Psoas muscle (tissue), 7 donors: ENCODE measurements at regions not wholly inside any gene's neighbourhood (a gene's known extent, or its start where the extent isn't known, plus 50 kb on each side); places are given as distances from the start of the nearest gene placed in this dataset.

Experiments used
- ATAC-seq, 4 donors: fragments of 200-7000 bp; cut with Tn5 transposase; one replicate each; pipeline ENCODE4 v1.9.1; 2020; ENCODE audit warnings: moderate library complexity in 3 of 4, mild to moderate bottlenecking in 2 of 4
- DNase-seq, 2 donors: peaks; one replicate each; pipeline ENCODE4 v3.0.0-alpha.2; 2020
- H3K27ac ChIP-seq: fragments of 200-600 bp; one replicate; pipeline ENCODE4 v1.8.0; 2022
- H3K27me3 ChIP-seq, 3 donors: fragments of 200-600 bp in 1 of 3; one replicate each; pipeline versions ENCODE4 v1.6.1 to v1.8.0; 2013 to 2022; ENCODE audit warnings: low read length in 2 of 3, mild to moderate bottlenecking in 2 of 3, moderate library complexity in 1 of 3; ENCODE audit not compliant: insufficient read depth in 3 of 3
- H3K36me3 ChIP-seq, 2 donors: fragments of 200-600 bp in 1 of 2; one replicate each; pipeline versions ENCODE4 v1.6.1 to v1.8.0; 2013 to 2022; ENCODE audit warnings: low read depth in 1 of 2, mild to moderate bottlenecking in 1 of 2, moderate library complexity in 1 of 2; ENCODE audit not compliant: insufficient read depth in 1 of 2
- H3K4me1 ChIP-seq: fragments of 200-600 bp; one replicate; pipeline ENCODE4 v1.8.0; 2022
- H3K4me3 ChIP-seq: fragments of 200-600 bp; one replicate; pipeline ENCODE4 v1.8.0; 2022; ENCODE audit warnings: mild to moderate bottlenecking
- H3K9me3 ChIP-seq: fragments of 200-600 bp; one replicate; pipeline ENCODE4 v1.8.0; 2022
- WGBS, 3 donors: extraction: QIAGEN DNeasy Blood & Tissue Kit; methylation state at CpG; one replicate each; pipeline versions ENCODE4 v1.1.6 to v1.1.7; 2013; 5-methylcytosine and 5-hydroxymethylcytosine counted together
- intact Hi-C, 2 donors: fragments of 100-400 bp; cut with DNase I; formaldehyde crosslinking; loops; one replicate each; pipeline versions ENCODE4 v1.11.0 to v1.14.2; 2022
- TF ChIP-seq, protein P1 (sequence below): fragments of 200-600 bp; IDR thresholded peaks from one replicate; pipeline ENCODE4 v1.8.0; 2022; ENCODE audit warnings: antibody characterized with exemption
- donor health status: healthy with polysubstance abuse.
- donor health status: DM: no; HTN: no; CAD: no; lungs with moderate emphysema.
- donor health status: Bipolar disorder and iron deficiency.
- donor health status: healthy.
- donor health status: DM: yes; HTN: yes; CAD: no.
- donor health status: DM: no; HTN: no; CAD: no.
- donor health status: DM: yes; HTN: yes; CAD: no.

DNA sequence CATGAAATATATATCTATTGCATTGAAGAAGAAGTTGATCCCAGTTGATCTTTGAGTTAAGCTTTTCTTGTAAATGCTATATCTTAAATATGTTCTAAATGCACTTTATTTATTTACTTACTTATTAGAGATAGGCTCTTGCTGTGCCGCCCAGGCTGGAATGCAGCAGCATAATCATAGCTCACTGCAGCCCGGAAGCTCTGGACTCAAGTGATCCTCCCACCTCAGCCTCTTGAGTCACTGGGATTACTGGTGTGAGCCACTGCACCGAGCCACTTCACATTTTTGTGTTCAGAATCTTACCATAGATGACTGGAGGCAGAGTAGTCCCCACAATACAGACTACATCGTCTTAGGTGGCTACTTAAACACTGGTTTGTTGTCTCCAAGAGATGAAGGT, 324.3 kb upstream of the SLIT2 start:
- no peak for DNase-seq
- 74% methylated on average over 4 of the region's 4 CpGs for WGBS, 3 donors
- intact Hi-C loops: no loop called here
- TF ChIP-seq, protein P1, sequence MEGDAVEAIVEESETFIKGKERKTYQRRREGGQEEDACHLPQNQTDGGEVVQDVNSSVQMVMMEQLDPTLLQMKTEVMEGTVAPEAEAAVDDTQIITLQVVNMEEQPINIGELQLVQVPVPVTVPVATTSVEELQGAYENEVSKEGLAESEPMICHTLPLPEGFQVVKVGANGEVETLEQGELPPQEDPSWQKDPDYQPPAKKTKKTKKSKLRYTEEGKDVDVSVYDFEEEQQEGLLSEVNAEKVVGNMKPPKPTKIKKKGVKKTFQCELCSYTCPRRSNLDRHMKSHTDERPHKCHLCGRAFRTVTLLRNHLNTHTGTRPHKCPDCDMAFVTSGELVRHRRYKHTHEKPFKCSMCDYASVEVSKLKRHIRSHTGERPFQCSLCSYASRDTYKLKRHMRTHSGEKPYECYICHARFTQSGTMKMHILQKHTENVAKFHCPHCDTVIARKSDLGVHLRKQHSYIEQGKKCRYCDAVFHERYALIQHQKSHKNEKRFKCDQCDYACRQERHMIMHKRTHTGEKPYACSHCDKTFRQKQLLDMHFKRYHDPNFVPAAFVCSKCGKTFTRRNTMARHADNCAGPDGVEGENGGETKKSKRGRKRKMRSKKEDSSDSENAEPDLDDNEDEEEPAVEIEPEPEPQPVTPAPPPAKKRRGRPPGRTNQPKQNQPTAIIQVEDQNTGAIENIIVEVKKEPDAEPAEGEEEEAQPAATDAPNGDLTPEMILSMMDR: no peak
- no peak overlapping the region for H3K27ac ChIP-seq
- no peaks in the 10 kb centered on the region for H3K9me3 ChIP-seq
- H3K36me3 ChIP-seq: no peaks in the 10 kb centered on the region
- no peaks in the 10 kb centered on the region for H3K4me1 ChIP-seq
- no peak overlapping the region for H3K4me3 ChIP-seq
- ATAC-seq: no peak
- H3K27me3 ChIP-seq: no peaks in the 10 kb centered on the region

DNA sequence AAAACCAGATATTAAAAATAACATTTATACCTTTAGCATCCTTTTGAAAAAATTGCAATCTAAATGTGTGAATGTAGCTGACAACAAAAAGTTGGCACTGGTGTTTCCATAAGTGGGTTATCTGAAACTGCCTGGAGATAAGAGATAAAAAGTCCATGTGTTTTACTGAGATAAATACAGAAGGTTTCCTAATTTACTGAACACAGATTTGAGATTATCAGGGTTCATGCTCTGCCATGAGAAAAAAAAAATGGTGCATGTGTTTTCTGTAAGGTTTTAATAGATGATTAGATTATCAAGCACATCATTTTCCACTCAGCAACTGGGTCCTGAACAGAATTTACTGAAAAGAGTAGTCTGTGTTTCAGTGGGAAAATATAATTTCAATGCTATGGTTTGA, 326.2 kb upstream of the SLIT2 start:
- H3K4me3 ChIP-seq: no peak overlapping the region
- H3K36me3 ChIP-seq: no peaks in the 10 kb centered on the region
- no peaks in the 10 kb centered on the region for H3K27me3 ChIP-seq
- no peaks in the 10 kb centered on the region for H3K9me3 ChIP-seq
- DNase-seq (no peak), ATAC-seq (no peak)
- no peaks in the 10 kb centered on the region for H3K4me1 ChIP-seq
- H3K27ac ChIP-seq: no peak overlapping the region
- intact Hi-C loops: no loop called here
- TF ChIP-seq, protein P1: no peak

DNA sequence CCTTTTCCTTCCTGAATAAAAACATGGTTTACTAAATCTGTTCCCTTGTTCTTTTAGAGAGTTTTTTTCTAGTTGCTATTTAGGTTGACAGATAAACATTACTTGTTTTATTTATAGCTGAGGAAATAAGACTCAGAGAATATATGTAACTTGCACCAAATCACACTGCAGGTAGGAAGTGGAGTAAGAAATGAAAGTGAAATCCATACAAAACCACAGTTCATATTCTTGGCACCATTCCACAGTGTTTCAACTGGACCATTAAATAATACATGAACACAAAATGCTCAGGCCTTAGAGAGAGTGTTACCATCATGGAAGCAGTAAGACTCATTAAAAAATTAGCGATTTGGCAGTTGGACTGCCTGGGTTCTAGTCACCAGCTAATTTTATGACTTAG, 326.9 kb upstream of the SLIT2 start:
- TF ChIP-seq, protein P1: no peak
- no peaks in the 10 kb centered on the region for H3K27me3 ChIP-seq
- ATAC-seq: no peak
- 77 to 85% (median 84%) methylated on average over 1 of the region's 1 CpG for WGBS, 3 donors
- H3K27ac ChIP-seq: no peak overlapping the region
- H3K36me3 ChIP-seq: no peaks in the 10 kb centered on the region
- no peaks in the 10 kb centered on the region for H3K9me3 ChIP-seq
- no peaks in the 10 kb centered on the region for H3K4me1 ChIP-seq
- intact Hi-C loops: no loop called here
- no peak overlapping the region for H3K4me3 ChIP-seq
- DNase-seq: no peak

DNA sequence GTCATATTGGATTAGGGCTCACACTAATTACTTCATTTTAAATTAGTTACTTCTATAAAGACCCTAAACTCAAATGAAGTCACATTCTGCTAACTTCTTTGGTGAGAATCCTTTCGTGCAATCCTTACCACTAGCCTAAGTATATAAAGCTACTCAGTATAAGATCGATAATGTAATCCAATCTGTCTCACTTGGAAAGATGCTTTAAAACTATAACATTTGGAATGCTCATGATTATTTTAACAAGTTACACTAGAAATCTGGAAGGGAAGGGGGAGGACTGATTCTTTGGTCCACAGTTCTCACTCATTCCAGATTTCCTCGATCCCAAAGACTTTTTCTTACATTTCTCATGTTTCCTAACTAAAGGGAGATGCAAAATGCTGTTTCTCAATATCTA, 336.4 kb upstream of the SLIT2 start:
- intact Hi-C loops: no loop called here

DNA sequence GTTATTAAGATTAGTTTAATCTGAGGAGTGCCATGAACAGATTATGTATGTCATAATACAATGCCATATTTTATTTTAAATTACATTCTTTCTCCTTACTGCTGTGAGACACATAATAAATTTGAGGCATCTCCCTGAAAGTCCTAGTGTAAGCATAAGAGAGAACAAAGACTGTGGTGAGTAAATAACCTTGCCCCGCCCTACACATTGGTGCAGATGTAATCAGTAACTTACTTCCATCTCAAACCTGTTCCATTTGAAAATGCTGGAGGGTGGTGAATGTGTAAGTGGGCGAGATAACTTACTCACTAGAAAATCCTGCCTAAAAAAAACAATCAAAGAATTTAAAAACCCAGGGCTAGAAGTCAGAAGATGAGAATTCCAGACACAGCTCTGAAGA, 338.1 kb upstream of the SLIT2 start:
- 60 to 76% (median 65%) methylated on average over 2 of the region's 2 CpGs for WGBS, 3 donors
- no peak overlapping the region for H3K27ac ChIP-seq
- no peaks in the 10 kb centered on the region for H3K36me3 ChIP-seq
- H3K4me3 ChIP-seq: no peak overlapping the region
- ATAC-seq (no peak), DNase-seq (no peak)
- intact Hi-C loops: no loop called here
- H3K4me1 ChIP-seq: no peaks in the 10 kb centered on the region
- H3K9me3 ChIP-seq: no peaks in the 10 kb centered on the region
- H3K27me3 ChIP-seq: no peaks in the 10 kb centered on the region
- TF ChIP-seq, protein P1: no peak

More for the DNA sequence above, 336.4 kb upstream of the SLIT2 start:
- Histone ChIP-seq H3K36me3 (no peaks in the 10 kb centered on the region), H3K27me3 (no peaks in the 10 kb centered on the region), H3K9me3 (no peaks in the 10 kb centered on the region), H3K27ac (no peak overlapping the region), H3K4me3 (no peak overlapping the region), H3K4me1 (no peaks in the 10 kb centered on the region)
- WGBS, 3 donors: 77 to 85% (median 85%) methylated on average over 3 of the region's 3 CpGs
- ATAC-seq (no peak), DNase-seq (no peak)
- TF ChIP-seq, protein P1: no peak
